Skin of body (tissue), 1 donor: ENCODE measurements at regions not wholly inside any gene's neighbourhood (a gene's known extent, or its start where the extent isn't known, plus 50 kb on each side); places are given as distances from the start of the nearest gene placed in this dataset.
A peak's percentile ranks its signal among the peaks of the same experiment; 100 is the strongest.

ENCODE experiments used
- DNase-seq: peaks from one replicate; lab custom pipeline; 2025; lab: John Stamatoyannopoulos, UW

GRCh38 chr3:168850109-168850508 lies 754.4 kb upstream of the GOLIM4 start:
- DNase-seq = no peak

- peak; percentile 33 for DNase-seq
Measured at GRCh38 chr3:168847291-168847883, 751.7 kb upstream of the GOLIM4 start.

DNA sequence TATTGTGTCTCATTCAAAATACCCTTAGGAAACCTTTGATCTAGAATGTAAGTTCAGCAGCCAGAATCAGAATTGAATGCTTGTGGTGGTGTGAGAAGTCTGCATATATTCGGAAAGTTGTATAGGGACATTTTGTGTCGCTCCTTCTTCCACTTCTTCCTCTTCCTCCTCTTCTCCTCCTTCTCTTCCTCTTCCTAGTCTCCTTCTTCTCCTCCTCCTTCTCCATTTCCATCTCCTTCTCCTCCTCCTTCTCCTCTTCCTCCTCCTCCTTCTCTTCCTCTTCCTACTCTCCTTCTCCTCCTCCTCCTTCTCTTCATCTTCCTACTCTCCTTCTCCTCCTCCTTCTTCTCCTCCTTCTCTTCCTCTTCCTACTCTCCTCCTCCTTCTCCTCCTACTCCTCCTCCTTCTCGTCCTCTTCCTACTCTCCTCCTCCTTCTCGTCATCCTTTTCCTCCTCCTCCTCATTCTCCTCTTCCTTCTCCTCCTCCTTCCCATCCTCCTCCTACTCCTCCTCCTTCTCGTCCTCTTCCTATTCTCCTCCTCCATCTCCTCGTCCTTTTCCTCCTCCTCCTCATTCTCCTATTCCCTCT lies 749.3 kb upstream of the GOLIM4 start:
- DNase-seq = no peak

DNA sequence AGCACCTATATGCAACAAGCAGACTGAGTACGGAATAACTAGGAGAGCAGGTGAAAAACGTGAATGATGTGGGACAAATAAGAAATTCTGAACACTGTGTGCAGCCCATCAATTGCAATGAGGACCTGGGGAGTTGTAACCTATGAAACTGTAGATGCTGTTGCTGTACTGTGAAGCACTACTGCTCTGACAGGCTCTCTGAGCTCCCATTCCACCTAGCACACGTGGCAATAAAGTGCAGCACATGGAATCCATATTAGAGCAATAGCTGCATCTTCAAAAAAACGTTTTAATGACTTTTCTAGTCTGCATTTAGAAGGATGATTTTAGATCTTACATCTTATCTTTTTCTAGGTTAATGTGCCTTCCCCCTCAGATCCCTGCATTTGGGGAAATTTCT lies 748.7 kb upstream of the GOLIM4 start:
- DNase-seq = no peak

DNA sequence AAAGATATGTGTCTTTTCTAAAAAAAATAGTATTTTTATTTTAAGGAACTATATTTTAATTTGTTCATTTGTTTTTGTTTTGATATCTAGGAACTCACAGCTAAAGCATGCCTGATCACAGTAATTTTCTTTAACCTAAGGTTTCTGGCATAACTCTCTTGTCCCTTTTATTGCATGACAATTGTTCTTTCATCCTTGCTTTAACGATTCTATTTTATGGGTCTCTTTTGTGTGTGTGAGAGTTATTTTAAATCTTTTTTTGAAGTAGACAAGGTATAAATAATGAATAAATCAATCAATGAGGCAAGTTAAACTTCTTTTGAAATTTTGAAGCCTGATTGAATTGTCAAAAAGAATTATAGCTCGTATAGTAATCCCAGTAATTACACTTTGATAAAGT lies 747.8 kb upstream of the GOLIM4 start:
- DNase-seq = no peak

DNA sequence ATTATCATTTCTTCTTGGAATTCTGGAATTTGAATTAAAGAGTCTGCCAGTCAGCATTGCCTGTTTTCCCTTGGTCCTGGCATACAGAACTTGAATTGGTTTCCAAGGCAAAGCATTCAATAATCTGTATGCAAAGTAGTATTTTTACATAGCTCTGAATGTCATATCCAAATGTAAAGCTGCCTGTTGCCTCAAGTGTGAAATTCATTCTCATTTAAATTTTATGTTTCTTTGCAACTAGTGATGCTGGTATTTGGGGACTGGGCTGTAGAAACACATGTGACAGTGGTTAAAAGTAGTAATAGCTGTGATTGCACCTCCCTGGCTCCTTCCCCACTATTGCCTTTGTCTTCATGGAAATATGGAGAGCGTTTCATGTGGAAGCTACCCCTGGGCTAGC lies 743.9 kb upstream of the GOLIM4 start:
- DNase-seq = no peak

- no peak for DNase-seq
Measured at GRCh38 chr3:168834558-168834957, 738.8 kb upstream of the GOLIM4 start.

- no peak for DNase-seq
Measured at GRCh38 chr3:168828943-168829342, 733.2 kb upstream of the GOLIM4 start.

GRCh38 chr3:168828536-168828935 lies 732.8 kb upstream of the GOLIM4 start:
- no peak for DNase-seq

DNA sequence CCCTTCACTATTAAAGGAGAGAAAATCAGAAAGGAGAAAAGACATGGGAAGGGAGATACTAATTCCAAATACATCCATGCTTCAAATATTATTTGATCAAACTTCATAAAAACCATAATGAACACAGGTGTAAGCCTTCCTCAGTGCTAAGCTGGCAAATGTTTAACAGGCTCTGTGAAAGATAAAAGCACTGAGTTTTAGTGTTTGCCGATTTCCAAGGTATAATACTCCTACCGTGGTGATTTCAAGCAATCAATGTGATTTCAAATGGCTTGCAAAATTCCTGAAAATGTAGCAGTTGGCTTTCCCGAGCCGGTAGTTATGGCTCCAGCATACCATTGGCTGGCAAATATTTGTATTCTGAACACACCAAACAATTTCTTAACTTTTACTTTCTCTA lies 732.3 kb upstream of the GOLIM4 start:
- DNase-seq = no peak

DNA sequence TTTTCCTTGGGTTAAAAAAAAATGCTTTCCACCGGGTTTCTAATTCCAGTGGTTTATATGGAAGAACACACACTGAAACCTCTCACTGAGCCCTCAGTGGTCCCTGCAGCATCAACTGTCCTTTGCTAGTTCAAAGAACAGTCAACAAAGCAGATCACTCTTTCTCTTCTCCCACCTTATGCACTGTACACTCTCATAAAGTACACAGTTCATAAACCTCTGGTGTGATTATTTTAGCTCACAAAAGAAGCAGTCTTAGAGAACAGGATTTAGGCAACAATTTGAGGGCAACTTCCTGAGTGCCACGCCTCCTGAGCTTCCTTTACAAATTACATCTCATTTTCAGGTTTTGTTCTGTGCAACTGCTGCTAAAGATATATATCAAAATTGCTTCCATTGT lies 728.4 kb upstream of the GOLIM4 start:
- no peak for DNase-seq

- DNase-seq = no peak
Measured at GRCh38 chr3:168823466-168823865, 727.7 kb upstream of the GOLIM4 start.

DNA sequence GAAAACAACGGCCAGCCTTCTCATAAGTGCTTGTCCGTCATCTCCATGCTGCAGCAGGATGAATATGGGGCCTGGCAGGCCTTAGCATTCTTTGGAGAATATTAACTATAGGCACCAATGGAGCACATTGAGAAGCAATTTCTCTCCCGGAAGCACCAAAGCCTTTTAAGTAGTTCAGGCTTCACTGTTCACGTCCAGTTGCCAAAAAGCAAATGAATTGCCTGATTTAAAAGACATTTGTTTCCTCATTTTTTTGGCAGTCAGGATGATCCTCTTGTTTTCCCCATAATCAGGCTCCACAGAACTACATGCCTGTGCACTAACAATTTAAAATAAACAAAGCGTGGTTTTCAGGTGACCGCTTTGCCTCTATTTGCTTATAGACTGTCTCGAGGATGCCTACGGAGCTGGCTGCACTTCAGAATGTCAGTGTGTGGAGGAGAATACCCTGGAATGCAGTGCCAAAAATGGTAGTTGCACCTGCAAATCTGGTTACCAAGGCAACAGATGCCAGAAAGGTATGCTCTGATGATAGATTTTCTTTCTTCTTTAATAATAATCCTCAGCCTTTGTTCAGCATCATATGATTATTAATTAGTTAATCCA lies 725.2 kb upstream of the GOLIM4 start:
- no peak for DNase-seq

DNA sequence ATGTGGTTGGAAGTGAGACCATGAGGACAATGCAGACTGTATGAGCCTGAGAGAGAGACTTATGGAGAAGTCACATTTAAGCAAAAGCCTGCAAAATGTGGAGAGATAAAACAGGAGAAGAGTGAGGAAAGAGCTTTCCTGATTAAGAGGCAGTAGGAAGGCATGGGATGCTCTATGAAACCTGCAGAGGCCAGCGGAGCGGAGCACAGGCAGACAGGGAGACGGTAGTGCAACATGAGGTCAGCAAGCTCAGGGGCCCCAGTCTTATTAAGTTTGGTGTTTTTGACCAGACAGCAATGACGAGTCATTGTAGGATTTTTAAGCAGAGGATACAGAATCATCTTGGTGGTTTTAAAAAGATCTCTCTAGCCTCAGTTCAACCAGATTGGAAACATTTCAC lies 721.5 kb upstream of the GOLIM4 start:
- no peak for DNase-seq

DNA sequence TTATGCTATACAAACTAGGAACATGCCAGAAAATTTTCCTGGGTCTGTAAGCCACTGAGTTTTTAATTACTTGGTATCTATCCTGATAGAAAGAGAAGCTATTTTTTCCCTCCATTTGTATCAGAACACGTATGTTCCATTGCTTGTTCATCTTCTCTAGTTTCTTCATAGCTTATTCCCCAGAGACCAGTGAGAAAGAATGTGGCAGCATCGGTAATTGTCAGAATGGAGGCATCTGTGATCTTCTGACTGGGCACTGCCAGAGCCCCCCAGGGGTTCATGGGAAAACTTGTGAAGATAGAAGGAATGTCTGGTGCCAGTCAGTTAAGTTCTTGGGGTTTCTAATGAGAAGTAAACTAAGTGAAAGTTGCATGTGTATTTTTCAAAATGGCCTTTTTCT lies 720.2 kb upstream of the GOLIM4 start:
- no peak for DNase-seq

- DNase-seq = no peak
Measured at GRCh38 chr3:168813225-168813802, 717.6 kb upstream of the GOLIM4 start.

DNA sequence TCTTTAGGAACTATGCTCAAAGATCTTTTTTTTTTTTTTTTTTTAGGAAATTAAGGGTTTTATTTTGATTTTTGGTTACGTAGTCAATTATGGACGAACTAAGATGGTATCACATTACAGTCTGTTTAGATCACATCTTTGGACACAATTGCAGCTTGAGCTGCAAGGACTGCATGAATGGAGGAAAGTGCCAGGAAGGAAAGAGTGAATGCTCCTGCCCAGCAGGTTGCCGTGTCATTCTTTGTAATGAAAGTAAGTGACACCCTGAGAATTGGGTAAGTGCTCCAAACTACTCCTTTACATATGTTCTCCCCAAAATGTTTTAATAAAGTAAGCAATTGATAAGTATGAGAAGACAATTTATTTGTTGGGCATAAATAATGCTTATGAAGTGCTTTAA lies 716.5 kb upstream of the GOLIM4 start:
- no peak for DNase-seq

GRCh38 chr3:168808596-168808995 lies 712.9 kb upstream of the GOLIM4 start:
- DNase-seq = no peak

GRCh38 chr3:168807448-168807847 lies 711.7 kb upstream of the GOLIM4 start:
- no peak for DNase-seq

DNA sequence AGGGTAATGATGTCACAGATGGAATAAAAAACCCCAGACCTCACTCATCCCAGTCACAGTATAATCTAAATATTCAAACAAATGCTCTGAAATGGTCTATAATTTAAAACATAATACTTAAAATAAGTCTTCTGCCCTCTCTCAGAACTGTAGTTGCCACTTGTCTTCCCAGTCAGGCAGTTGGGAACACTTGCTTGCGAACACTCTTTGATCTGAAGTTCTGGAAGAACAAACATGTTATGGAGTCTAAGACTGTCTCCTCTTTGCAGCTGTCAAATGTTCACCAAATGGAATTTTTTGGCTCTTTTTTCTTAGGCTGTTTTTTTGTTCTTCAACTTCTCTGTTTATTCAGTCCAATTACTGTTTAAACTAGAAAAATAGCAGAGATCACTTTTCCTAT lies 711.1 kb upstream of the GOLIM4 start:
- DNase-seq = no peak

DNA sequence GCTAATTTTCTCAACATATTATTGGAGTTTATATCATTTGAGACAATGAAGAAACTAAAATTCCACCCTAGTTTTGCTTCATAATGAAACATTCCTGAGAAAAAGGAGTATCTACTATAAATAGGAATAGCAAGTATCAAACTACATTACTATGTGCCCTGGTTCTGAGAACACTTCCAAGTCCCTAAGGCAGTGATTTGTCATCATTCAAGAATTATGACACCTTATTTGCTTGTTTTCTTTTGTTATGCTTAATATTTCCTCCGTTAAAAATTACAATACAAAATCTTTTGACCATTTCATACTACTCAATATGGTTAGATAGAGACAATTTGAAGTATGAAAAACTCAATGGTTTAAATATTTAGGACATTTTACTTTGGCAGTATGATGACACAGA lies 707.8 kb upstream of the GOLIM4 start:
- DNase-seq = no peak

DNA sequence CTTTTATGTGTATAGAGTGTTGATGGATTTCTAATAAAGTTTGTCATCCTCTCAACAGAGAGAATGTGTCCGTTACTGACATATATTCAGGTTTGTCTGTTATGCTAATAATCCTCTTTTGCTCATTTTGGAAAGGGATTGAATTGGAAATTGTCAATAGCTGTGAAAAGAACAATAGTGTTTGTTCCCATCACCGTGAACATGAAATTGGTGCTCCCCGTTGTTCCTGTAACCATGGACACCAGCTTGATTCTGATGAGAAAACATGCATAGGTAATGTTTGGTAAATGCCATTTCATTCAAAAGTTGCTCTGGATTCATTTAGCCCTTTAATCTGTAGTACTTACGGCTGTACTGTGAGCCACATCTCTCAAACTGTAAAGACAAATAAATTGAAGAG lies 707.0 kb upstream of the GOLIM4 start:
- DNase-seq = no peak

DNA sequence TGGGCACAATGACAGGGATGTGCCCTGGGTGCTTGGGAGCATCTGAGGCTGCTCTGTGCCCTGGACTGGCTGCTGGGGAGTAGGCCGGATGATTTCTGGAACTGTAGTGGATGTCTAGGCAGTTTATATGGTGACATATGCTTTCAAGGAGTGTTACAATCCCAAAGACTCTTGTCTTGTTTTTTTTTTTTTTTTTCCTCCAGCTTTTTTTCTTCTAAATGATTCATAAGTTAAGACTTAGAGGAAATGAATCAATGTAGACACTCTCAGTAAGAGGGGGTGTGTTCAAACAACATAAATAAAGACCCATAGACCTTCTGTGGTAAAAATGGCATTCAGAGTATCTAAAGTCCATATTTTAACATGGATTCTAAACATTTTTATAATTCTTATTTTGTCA lies 706.1 kb upstream of the GOLIM4 start:
- DNase-seq = no peak
